ENCODE measurements at regions not wholly inside any gene's neighbourhood (a gene's known extent, or its start where the extent isn't known, plus 50 kb on each side); places are given as distances from the start of the nearest gene placed in this dataset.

DNA sequence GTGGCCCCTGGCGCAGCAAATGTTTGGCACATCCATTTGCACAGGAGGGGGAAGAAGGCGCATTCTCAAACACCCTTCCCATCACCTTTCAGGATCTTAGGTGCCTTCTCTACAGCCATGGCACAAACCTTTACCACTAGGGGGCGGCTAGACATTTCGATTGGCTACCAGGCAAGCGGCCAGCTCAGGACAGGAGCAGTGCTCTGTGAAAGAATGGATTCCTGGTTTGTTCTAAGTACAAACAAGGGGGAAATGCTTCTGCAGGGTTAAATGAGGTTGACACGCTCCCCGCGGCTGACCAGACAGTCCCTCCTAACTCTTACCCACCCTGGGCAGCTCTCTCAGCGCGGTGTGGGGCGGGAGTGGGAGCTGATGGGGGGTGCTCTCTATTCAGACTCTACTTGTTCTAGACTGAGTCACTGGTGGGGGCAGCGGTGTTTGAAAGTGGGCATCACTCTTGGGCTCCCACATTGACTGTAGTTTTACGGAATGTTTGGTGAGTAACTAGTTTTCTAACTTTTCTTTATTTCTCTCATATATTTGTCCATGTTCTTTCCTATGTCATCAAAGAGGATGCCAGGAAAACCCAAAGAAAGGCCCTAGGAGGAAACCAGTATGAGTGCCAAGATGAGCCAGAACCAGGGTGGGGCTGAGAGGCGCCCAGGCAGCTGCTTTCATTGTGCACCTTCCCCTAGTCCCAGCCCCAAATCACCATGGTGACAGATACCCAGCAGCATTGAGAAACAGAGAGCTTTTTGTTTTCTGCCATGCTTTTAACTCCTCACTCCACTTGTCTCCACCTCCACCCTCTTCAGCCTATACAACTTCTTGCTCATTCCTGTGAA lies 61.4 kb upstream of the GPR158 start:
- TF ChIP-seq, protein P1, sequence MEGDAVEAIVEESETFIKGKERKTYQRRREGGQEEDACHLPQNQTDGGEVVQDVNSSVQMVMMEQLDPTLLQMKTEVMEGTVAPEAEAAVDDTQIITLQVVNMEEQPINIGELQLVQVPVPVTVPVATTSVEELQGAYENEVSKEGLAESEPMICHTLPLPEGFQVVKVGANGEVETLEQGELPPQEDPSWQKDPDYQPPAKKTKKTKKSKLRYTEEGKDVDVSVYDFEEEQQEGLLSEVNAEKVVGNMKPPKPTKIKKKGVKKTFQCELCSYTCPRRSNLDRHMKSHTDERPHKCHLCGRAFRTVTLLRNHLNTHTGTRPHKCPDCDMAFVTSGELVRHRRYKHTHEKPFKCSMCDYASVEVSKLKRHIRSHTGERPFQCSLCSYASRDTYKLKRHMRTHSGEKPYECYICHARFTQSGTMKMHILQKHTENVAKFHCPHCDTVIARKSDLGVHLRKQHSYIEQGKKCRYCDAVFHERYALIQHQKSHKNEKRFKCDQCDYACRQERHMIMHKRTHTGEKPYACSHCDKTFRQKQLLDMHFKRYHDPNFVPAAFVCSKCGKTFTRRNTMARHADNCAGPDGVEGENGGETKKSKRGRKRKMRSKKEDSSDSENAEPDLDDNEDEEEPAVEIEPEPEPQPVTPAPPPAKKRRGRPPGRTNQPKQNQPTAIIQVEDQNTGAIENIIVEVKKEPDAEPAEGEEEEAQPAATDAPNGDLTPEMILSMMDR (IDR thresholded peaks at IDR 0.05; ENCODE audit: control extremely low read depth in 1 of 3, insufficient read depth in 1 of 3, low read depth in 1 of 3, low read length in 3 of 3): peak; percentile 62 to 90 (median 81)
- TF ChIP-seq, protein P2, sequence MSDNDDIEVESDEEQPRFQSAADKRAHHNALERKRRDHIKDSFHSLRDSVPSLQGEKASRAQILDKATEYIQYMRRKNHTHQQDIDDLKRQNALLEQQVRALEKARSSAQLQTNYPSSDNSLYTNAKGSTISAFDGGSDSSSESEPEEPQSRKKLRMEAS (IDR thresholded peaks at IDR 0.05): no peak
- TF ChIP-seq CHD1 (IDR thresholded peaks at IDR 0.05; ENCODE audit: low read depth, low read length) (no peak), SP2 (IDR thresholded peaks at IDR 0.05; ENCODE audit: low read length) (no peak), POLR2A (IDR thresholded peaks at IDR 0.05; ENCODE audit: control extremely low read depth in 1 of 2, low read depth in 2 of 2, low read length in 2 of 2) (no peak), EZH2 (IDR thresholded peaks at IDR 0.05; ENCODE audit: low read depth, low read length, severe bottlenecking) (no peak)

Measured in H1 (cell line).